ENCODE measurements at regions not wholly inside any gene's neighbourhood (a gene's known extent, or its start where the extent isn't known, plus 50 kb on each side); places are given as distances from the start of the nearest gene placed in this dataset.

- TF ChIP-seq CTCF (IDR thresholded peaks at IDR 0.05; ENCODE audit: low read depth, low read length) (no peak), EZH2phosphoT487 (IDR thresholded peaks at IDR 0.05; ENCODE audit: low read depth) (no peak)
Measured at GRCh38 chr10:65528986-65529385, 1396.8 kb upstream of the LRRTM3 start.
